ENCODE measurements at regions not wholly inside any gene's neighbourhood (a gene's known extent, or its start where the extent isn't known, plus 50 kb on each side); places are given as distances from the start of the nearest gene placed in this dataset.
"Not testable (repeated sequence)": the region's sequence is repeated elsewhere in the genome, so short reads cannot be mapped to it uniquely, and the experiment has no call there.

DNA sequence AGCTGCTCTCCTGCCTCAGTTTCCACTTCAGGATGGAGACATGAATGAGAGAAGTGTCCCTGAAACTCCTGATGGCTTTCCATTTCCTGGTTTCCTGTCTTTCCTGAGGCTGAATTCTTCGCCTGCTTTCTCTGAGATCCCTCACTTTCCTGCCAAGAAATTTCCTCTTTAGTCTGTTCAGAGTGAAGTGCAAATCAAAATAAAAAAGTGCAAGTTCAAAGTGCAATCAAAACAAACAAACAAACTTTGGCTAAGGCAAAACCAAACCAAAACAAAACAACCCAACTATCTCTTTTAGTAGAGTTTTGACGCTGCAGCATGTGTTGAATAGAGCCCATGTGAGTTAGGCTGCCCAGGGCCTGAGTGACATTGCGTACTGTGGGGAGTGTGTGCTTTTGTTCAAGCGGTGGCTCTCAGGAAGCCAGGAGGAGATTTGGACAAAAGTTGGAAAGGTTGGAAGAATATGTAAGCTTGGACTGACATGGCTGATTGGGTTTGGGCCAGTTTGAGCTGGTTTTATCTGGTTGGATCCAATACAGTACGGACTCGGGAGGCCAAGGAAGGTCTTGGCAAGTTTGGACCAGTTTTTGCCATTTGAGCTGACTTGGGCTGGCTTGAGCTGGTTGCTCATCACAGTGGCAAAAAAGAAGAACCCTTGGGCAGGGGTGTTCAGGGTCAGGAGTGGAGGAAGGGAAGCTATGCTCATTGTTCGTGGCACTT, 61.1 kb upstream of the TINAGL1 start:
- no peak for TF ChIP-seq CTCF (IDR thresholded peaks at IDR 0.05)
- DNase-seq (no peak), ATAC-seq (no peak)
- Histone ChIP-seq H3K27me3 (no peaks in the 10 kb centered on the region), H3K9me3 (peaks cover 5% of the 10 kb centered on the region), H3K4me1 (no peaks in the 10 kb centered on the region), H3K4me3 (no peak overlapping the region), H3K27ac (no peak overlapping the region), H3K36me3 (no peaks in the 10 kb centered on the region)
- intact Hi-C loops (cut with DNase I) = no loop called here

DNA sequence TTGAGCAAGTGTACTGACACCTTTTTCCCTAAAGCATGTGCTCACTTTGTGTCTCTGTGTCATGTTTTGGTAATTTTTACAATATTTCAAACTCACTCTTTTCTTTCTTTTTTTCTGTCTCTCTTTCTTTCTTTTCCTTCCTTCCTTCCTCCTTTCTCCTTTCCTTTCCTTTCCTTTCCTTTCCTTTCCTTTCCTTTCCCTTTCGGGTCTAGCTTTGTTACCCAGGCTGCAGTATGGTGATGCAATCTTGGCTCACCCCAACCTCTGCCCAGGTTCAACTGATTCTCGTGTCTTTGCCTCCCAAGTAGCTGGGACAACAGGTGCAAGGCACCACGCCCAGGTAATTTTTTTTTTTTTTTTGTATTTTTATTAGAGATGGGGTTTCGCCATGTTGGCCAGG, 60.4 kb upstream of the TINAGL1 start:
- H3K27ac ChIP-seq = no peak overlapping the region
- no peak for TF ChIP-seq CTCF (IDR thresholded peaks at IDR 0.05)
- no peaks in the 10 kb centered on the region for H3K4me1 ChIP-seq
- intact Hi-C loops (cut with DNase I) = no loop called here
- ATAC-seq (no peak), DNase-seq (no peak)
- H3K27me3 ChIP-seq = no peaks in the 10 kb centered on the region
- H3K4me3 ChIP-seq = no peak overlapping the region
- H3K36me3 ChIP-seq = no peaks in the 10 kb centered on the region
- H3K9me3 ChIP-seq = peaks cover 5% of the 10 kb centered on the region

- DNase-seq (peak; percentile 25), ATAC-seq (no peak)
- H3K4me3 ChIP-seq = no peak overlapping the region
- H3K36me3 ChIP-seq = no peaks in the 10 kb centered on the region
- H3K9me3 ChIP-seq = peaks cover 5% of the 10 kb centered on the region
- no peaks in the 10 kb centered on the region for H3K4me1 ChIP-seq
- no peaks in the 10 kb centered on the region for H3K27me3 ChIP-seq
- no peak for TF ChIP-seq CTCF (IDR thresholded peaks at IDR 0.05)
- no peak overlapping the region for H3K27ac ChIP-seq
- intact Hi-C loops (cut with DNase I) = no loop called here
Measured at GRCh38 chr1:31517301-31517700, 59.0 kb upstream of the TINAGL1 start.

DNA sequence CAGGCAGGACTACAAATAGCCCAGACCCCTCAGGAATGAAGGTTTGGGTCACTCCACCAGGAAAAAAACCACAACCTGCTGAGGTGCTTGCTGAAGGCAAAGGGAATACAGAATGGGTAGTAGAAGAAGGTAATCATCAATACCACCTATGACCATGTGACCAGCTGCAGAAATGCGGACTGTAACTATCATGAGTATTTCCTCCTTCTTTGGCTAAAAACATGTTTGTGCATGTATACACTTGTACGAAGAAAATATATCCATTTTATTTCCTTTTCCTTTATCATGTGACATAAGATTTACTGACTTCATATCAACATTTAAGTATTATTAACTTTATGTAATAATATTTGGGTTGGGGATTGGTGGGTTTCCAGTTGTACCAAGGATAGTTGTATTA, 58.3 kb upstream of the TINAGL1 start:
- H3K4me1 ChIP-seq; H3K36me3 ChIP-seq; H3K9me3 ChIP-seq; H3K27me3 ChIP-seq; DNase-seq; H3K27ac ChIP-seq; H3K4me3 ChIP-seq; intact Hi-C loops (cut with DNase I); ATAC-seq: not testable (repeated sequence)

GRCh38 chr1:31521761-31522555, 54.4 kb upstream of the TINAGL1 start:
- TF ChIP-seq CTCF (IDR thresholded peaks at IDR 0.05) = no peak
- intact Hi-C loops (cut with DNase I) = no loop called here
- Histone ChIP-seq H3K9me3 (peaks cover 5% of the 10 kb centered on the region), H3K27me3 (no peaks in the 10 kb centered on the region), H3K27ac (no peak overlapping the region), H3K4me1 (no peaks in the 10 kb centered on the region), H3K4me3 (no peak overlapping the region), H3K36me3 (no peaks in the 10 kb centered on the region)
- peak; percentile 41 for ATAC-seq
- peak; percentile 17 for DNase-seq

- Histone ChIP-seq H3K27me3 (no peaks in the 10 kb centered on the region), H3K4me1 (no peaks in the 10 kb centered on the region), H3K4me3 (no peak overlapping the region), H3K36me3 (no peaks in the 10 kb centered on the region), H3K27ac (no peak overlapping the region), H3K9me3 (peaks cover 5% of the 10 kb centered on the region)
- ATAC-seq (peak; percentile 9), DNase-seq (peak; percentile 27)
- no peak for TF ChIP-seq CTCF (IDR thresholded peaks at IDR 0.05)
- intact Hi-C loops (cut with DNase I) = no loop called here
Measured at GRCh38 chr1:31522556-31522845, 53.8 kb upstream of the TINAGL1 start.
